Thyroid gland (tissue), 4 donors: ENCODE measurements at regions not wholly inside any gene's neighbourhood (a gene's known extent, or its start where the extent isn't known, plus 50 kb on each side); places are given as distances from the start of the nearest gene placed in this dataset.

Source experiments
- DNase-seq, 2 donors: peaks; one replicate each; pipeline ENCODE4 v3.0.0-alpha.2; 2019
- H3K27ac ChIP-seq, 3 donors: fragments of 200-600 bp; sonication (generic); 1 replicate in 2 of 3; 2 replicates in 1 of 3; pipeline ENCODE4 v1.5.1; 2016 to 2019; ENCODE audit warnings: mild to moderate bottlenecking in 1 of 3, moderate library complexity in 1 of 3
- H3K27me3 ChIP-seq: fragments of 200-600 bp; sonication (generic); one replicate; pipeline ENCODE4 v1.5.1; 2019
- H3K36me3 ChIP-seq, 2 donors: fragments of 200-600 bp; sonication (generic); one replicate each; pipeline ENCODE4 v1.5.1; 2016 to 2019
- H3K4me1 ChIP-seq, 2 donors: fragments of 200-600 bp; sonication (generic); one replicate each; pipeline ENCODE4 v1.5.1; 2017 to 2019
- H3K4me3 ChIP-seq, 3 donors: fragments of 200-600 bp; sonication (generic); replicated peaks in 1 of 3; 1 replicate in 2 of 3; 2 replicates in 1 of 3; pipeline ENCODE4 v1.5.1; 2016; ENCODE audit warnings: mild to moderate bottlenecking in 1 of 3
- H3K9me3 ChIP-seq: fragments of 200-600 bp; sonication (generic); one replicate; pipeline ENCODE4 v1.5.1; 2017
- CTCF ChIP-seq, 6 experiments: fragments of 200-600 bp in 3 of 6; fragments of 450-650 bp in 3 of 6; sonication (generic) in 3 of 6; IDR thresholded peaks; one replicate each; pipeline ENCODE4 v1.5.1; 2016 to 2019; ENCODE audit warnings: antibody characterized with exemption in 6 of 6, mild to moderate bottlenecking in 2 of 6, inconsistent platforms in 1 of 6, moderate library complexity in 1 of 6
- POLR2A ChIP-seq, 2 donors: fragments of 450-650 bp; IDR thresholded peaks; one replicate each; pipeline ENCODE4 v1.6.1; 2017; ENCODE audit warnings: antibody characterized with exemption in 2 of 2, mild to moderate bottlenecking in 2 of 2, moderate library complexity in 1 of 2
- WGBS, 2 donors: methylation state at CpG; one replicate each; pipeline ENCODE4 v1.1.5; 2017; 5-methylcytosine and 5-hydroxymethylcytosine counted together
- intact Hi-C: fragments of 100-400 bp; cut with DNase I; formaldehyde crosslinking; loops from one replicate; pipeline ENCODE4 v1.15.1; 2023

DNA sequence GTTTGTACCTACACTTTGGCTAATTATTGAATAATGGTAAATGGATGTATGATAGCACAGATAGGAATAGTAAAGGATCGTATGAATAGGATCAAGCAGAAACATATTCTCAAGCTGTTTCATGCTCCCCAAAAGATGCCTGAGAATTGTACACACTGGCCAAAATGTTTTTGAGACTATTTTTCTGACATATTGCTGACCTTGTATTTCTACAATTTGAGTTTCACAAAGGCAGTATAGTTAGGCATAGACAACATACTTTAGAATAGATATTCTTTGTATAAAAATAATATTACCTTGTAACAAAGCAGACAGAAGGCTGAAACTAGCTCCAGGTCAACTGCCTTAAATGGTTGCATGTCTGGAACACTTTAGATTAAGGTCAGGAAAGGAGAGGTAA lies 598.4 kb downstream of the COL12A1 start:
- Histone ChIP-seq H3K36me3 (no peaks in the 10 kb centered on the region), H3K4me1 (no peaks in the 10 kb centered on the region), H3K27ac (no peak overlapping the region), H3K4me3 (no peak overlapping the region), H3K27me3 (no peaks in the 10 kb centered on the region), H3K9me3 (no peaks in the 10 kb centered on the region)
- DNase-seq, result no peak
- intact Hi-C loops, result no loop called here
- TF ChIP-seq CTCF (IDR thresholded peaks at IDR 0.05), result no peak
- no peak for TF ChIP-seq POLR2A (IDR thresholded peaks at IDR 0.05)
- 91 to 98% methylated on average over 1 of the region's 1 CpG for WGBS, 2 donors

DNA sequence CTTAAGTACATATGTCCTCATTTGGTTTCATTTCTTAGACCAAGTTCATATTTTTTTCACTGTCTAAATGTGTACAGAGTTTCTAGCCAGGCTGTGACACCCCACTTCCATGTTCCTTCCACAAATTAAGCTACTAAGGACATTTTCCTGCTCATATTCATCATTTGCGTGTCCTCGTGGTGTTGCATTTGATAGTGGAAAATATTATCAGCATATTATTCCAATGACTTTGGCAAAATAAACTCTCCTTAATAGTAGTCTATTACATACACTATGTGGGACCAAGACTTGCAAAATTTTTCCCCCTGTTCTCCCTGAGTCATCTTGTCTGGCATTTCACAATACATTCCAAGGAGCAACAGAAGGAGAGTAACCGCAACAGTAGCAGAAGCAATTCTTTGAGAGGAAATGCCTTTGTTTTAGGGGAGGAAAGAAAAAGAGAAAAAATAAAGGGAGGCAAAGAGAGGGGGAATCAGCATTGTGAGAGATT lies 599.2 kb downstream of the COL12A1 start:
- no peak for TF ChIP-seq POLR2A (IDR thresholded peaks at IDR 0.05)
- no peak overlapping the region for H3K4me3 ChIP-seq

GRCh38 chr6:74605922-74606581 lies 599.8 kb downstream of the COL12A1 start:
- WGBS, 2 donors, result 85 to 86% methylated on average over 3 of the region's 3 CpGs
- no peak overlapping the region for H3K4me3 ChIP-seq

More for the DNA sequence above, 599.2 kb downstream of the COL12A1 start:
- no peaks in the 10 kb centered on the region for H3K4me1 ChIP-seq
- no peaks in the 10 kb centered on the region for H3K9me3 ChIP-seq
- no peaks in the 10 kb centered on the region for H3K36me3 ChIP-seq
- no peak for DNase-seq
- H3K27ac ChIP-seq, result no peak overlapping the region
- WGBS, 2 donors, result 74 to 76% methylated on average over 3 of the region's 3 CpGs
- intact Hi-C loops, result no loop called here
- H3K27me3 ChIP-seq, result no peaks in the 10 kb centered on the region

GRCh38 chr6:74604279-74604678 lies 601.6 kb downstream of the COL12A1 start:
- DNase-seq, result no peak
- Histone ChIP-seq H3K36me3 (no peaks in the 10 kb centered on the region), H3K27me3 (no peaks in the 10 kb centered on the region), H3K4me3 (no peak overlapping the region), H3K4me1 (no peaks in the 10 kb centered on the region), H3K9me3 (no peaks in the 10 kb centered on the region), H3K27ac (no peak overlapping the region)
- 95 to 96% methylated on average over 3 of the region's 3 CpGs for WGBS, 2 donors
- TF ChIP-seq CTCF (IDR thresholded peaks at IDR 0.05), result no peak
- TF ChIP-seq POLR2A (IDR thresholded peaks at IDR 0.05), result no peak
- intact Hi-C loops, result no loop called here

More at GRCh38 chr6:74605922-74606581, 599.8 kb downstream of the COL12A1 start:
- H3K27me3 ChIP-seq, result no peaks in the 10 kb centered on the region
- no peaks in the 10 kb centered on the region for H3K9me3 ChIP-seq
- no peaks in the 10 kb centered on the region for H3K36me3 ChIP-seq
- intact Hi-C loops, result no loop called here
- no peak for DNase-seq
- TF ChIP-seq POLR2A (IDR thresholded peaks at IDR 0.05) (no peak), CTCF (IDR thresholded peaks at IDR 0.05) (no peak)
- no peak overlapping the region for H3K27ac ChIP-seq
- no peaks in the 10 kb centered on the region for H3K4me1 ChIP-seq

DNA sequence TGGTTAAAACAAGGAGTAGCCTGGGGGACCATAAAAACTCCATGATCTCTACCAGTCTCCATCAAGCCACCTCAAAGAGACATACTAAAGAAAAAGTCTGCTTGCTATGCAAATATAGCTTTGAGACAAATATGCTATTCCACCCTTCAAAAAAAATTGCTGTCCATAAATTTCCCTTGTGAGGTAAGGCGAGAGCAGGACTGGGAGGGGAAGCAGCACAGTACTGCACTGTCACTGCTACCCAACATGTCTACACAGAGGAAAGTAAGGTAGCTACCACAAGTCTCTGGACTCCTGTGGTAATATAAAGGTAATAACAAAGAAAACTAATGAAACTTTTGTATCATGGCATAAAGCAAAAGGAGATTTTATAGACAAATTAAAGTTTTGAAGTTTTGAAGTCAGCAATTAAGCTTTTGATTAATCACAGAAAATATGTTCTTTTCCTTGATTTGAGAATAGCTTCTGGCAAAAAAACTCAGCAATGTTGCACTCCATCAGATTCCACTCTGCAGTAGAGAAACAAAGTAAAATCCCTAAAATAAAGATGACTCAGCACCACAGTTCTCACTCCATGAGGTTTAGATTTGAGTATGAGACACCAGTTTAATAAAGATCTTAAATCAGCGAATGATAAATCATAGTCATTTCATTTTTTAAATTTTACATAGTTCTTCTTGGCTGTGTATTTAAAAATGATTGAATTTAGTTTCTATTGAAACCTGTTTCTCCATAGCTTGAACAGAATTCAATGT lies 602.4 kb downstream of the COL12A1 start:
- Histone ChIP-seq H3K27ac (no peak overlapping the region), H3K4me1 (no peaks in the 10 kb centered on the region), H3K9me3 (no peaks in the 10 kb centered on the region), H3K27me3 (no peaks in the 10 kb centered on the region), H3K4me3 (no peak overlapping the region), H3K36me3 (no peaks in the 10 kb centered on the region)
- no peak for DNase-seq
- WGBS, 2 donors, result 83 to 90% methylated on average over 2 of the region's 2 CpGs
- no peak for TF ChIP-seq CTCF (IDR thresholded peaks at IDR 0.05)
- no peak for TF ChIP-seq POLR2A (IDR thresholded peaks at IDR 0.05)
- intact Hi-C loops, result no loop called here
